Activated CD4-positive, alpha-beta T cell treated with anti-CD3 and anti-CD28 coated beads for 1 hour (primary cell): ENCODE measurements at regions not wholly inside any gene's neighbourhood (a gene's known extent, or its start where the extent isn't known, plus 50 kb on each side); places are given as distances from the start of the nearest gene placed in this dataset.
"Not testable (repeated sequence)": the region's sequence is repeated elsewhere in the genome, so short reads cannot be mapped to it uniquely, and the experiment has no call there.

ENCODE experiments used
- DNase-seq: peaks from one replicate; pipeline ENCODE4 v3.0.0-alpha.2; 2020

DNA sequence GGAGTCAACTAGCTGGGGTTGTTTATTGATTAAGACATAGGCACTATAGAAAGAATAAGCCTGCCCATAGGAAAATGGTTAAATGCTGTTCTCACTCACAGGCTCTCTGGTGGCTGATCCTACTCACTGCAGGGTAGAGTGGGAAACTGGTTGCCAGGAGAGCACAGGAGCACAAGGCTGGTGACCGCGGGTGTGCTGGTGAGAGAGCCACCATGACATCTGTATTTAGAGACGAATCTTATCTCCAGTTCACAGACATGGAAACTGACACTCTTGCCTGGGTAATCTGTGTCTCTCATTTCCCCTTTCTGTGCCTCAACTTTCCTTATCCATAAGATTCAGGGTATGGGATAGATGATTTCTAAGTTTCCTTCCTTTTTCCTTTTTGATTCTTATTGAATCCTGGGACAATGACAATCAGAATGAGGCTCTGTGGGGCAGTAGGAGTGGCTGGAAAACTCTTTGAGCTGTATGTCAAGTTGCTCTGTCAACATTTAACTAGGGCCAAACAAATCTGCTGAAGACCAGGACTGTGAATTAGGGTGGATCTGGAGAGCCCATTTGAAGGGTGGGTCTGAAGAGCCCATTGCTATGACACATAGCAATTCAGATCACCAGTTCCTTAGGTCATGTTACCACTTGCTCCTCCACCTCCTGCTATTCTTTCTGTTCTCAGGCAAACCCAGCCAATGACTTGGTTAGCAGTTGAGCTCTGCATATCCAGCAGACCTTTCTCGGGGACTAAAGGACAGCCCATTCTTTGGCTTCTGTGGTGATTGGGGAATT, 286.1 kb upstream of the TBL1XR1 start:
- DNase-seq = no peak

DNA sequence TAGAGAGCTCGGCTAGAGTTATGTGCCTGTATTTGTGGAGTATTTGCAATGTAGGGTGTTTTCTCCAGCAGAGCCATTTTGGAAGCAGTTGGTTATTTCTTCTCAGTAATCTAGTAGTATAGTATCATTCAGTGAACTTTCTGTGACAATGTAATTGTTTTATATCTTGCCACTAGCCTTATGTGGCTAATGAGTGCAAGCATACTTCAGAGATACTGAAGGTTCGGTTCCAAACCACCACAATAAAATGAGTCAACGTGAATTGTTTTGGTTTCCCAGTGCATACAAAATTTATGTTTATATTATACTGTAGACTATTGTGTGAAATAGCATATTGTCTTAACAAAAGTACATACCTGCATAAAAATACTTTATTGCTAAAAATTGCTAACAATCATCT, 286.9 kb upstream of the TBL1XR1 start:
- no peak for DNase-seq

DNA sequence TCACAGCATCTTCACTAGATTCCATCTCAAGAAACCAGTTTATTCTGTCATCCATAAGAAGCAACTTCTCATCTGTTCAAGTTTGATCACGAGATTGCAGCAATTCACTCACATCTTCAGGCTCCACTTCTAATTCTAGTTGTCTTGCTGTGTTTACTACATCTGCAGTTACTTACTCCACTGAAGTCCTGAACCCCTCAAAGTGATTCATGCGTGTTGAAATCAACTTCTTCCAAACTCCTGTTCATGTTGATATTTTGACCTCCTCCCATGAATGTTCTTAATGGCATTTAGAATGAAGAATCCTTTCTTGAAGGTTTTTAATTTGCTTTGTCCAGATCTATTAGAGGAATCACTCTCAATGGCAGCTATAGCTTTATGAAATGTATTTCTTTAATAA, 287.6 kb upstream of the TBL1XR1 start:
- no peak for DNase-seq

DNA sequence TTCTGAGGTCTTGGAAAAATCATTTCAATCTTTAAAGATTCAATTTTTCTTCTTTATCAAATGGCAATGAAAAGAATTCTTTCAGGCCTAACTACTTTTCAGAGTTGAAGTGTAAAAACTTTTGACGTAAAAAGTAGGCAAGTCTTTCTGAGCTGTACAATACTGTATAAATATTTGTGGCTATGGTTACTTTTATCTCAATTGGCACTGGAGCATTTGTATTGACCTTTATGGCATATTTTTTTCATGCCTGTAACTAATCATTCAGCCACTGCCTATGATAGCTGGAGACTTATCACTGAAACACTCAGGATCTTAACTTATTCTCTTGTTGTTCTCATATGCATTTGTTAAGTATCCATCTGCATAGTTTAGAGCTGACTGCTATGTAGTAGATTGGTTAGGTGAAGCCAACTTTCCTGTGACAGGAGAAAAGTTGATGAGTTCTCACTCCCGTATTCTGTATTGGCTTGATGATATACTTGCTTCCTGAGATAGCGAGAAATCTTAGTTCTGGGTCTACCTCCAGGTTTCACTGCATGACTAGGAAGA, 290.4 kb upstream of the TBL1XR1 start:
- DNase-seq = no peak

DNA sequence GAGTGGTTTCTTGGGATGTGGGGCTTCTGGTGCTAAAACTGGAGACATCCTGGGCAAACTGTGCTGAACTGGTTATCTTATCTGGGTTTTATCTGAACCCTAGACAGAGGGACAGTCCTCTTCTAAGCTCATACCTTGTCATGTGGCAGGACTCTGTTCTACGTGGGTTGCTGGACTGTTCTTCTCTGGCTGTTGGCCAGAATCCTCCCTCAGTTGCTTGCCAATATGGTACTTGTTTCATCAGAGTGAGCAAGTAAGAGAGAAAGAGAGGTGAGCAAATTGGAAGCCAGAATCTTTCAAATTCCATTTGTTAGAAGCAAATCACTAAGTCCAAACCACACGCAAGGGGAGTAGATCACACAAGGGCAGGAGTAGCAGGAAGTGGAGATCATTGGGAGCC, 291.5 kb upstream of the TBL1XR1 start:
- no peak for DNase-seq

DNA sequence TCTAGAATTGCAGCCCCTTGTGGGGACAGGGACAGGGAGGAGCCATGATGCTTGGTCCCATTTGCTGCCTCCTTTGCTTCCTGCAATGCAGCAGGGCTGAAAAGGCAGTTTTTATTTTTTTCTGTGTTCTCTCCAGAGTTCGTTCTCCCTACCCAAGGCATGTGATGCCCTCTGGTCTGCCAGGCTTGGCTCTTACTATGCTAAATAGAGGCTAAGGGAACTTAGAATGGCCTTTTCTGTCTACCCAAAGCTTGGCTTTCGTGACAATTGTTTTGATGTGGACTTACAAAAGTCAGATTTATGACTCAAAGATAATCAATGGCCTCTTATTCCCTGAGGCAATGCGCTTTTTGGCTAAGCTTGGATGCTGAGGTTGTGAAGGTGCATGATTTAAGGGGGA, 293.3 kb upstream of the TBL1XR1 start:
- DNase-seq = no peak

DNA sequence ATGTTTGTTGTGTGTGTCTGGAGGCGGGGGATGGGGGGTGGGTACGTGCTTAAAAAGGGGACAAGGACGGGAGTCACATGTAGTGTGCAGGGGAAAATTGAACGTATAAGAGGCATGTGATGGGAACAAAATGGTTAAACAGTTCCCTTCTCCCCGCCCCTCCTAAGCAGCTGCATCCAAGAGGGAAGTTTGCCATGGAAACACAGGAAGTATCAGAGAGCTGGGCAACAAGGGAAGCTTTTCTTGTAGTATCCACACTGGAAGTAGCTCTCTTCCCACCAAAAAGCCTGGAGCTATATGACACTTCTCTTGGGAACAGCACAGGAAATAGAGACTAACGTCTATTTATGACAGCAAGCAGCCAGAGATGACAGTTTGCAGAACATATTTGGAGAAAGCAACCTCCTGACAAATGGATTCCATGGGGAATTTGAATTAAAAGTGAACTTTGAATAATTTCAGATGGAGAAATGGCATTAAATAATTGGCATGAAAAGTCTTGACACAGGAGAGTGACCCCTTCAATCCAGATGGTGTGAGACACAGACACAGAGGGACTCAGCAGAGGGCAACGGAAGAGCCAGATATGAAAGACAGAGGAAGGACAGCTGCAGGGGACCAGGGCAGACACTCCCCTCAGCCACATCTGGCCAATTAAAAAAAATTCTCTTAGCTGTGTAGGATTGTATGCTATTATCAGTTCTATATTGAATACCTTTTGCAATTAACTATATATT, 294.2 kb upstream of the TBL1XR1 start:
- DNase-seq = no peak

DNA sequence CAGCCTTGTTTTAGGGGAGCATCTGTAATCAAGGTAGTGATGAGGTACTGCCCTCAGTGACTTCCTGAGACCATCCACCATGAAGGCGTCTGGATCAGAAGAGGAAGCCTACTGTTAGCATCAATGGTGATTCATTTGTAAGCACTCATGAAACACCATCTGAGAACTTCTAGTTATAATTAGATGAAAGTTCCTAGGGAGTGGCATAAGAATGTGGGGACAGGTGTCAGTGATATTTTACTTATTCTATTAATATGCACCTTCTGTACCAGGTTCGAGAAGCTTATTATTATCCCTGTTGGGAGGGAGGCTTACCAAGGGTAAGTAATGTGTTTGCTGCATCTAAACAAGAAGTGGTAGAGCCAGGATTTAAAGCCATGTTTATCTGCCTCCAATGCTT, 295.8 kb upstream of the TBL1XR1 start:
- no peak for DNase-seq

DNA sequence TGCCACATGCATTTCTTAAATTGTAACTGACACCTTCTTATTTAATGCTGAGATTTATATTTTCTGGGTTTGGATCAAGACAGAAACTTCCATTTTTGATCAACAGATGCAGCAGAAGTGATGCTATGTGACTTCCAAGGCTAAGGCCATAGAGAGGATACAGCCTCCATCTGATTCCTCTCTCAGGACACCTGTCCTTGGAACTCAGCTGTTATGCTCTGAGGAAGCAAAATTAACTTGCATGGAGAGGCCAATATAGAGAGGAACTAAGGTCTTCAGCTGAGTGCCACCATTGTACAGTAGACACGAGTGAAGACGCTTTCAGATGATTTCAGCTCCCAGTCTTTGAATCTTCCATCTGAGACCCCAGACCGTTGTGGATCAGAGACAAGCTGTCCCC, 296.9 kb upstream of the TBL1XR1 start:
- DNase-seq = no peak

DNA sequence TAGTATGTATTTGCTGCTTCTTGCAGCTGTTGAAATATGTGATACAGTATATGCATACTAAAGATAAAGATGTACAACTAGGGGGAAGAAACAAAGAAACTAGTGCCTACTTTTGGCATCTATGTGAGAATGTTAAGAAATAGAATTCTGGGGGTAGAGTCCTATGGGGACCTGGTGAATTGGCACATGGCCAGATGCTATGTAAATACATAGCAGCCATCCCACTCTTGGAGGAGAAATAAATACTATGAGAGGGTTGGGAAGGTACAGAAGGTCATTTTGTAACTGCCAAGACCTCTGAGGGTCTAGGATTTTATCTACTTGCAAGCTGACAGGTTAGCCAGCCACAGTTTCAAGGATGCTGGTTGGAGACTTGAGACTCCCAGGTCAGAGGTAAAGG, 298.3 kb upstream of the TBL1XR1 start:
- no peak for DNase-seq

DNA sequence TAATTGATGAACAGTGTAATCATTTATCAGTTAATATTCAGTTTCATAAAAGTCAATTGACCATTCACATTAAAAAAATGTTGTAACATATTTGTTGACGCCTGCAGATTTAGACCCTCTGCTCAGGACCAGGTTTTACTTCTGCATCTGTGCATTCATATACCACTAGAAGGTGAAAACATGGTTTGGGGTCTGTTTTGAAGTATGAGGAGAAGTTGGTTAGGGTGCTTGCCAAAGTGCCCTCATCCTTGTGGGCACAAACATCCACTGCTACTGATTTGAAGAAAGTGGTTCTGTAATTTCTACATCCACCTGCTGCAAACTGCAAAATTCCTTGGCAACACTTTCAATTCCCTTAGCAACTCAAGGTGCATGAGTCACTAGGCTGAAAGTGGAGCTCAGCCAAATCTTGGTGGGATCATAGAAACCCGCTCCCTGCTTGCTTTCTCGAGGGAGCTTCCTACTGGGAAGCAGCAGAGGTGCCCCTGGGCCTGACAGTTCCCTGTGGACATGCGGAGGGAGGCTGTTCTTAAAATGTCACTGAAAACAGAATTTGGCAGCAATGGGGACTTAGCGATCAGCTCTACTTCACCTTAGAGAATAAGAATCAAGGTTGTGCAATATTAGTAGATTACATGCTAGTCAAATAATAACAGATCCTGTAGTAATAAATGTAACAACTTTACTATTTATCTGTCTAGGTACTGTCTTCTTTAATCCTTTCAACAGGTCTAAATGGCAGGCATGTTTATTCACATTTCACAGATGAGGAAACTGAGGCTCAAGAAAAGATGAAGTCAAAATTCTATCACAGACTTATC, 301.0 kb upstream of the TBL1XR1 start:
- no peak for DNase-seq

DNA sequence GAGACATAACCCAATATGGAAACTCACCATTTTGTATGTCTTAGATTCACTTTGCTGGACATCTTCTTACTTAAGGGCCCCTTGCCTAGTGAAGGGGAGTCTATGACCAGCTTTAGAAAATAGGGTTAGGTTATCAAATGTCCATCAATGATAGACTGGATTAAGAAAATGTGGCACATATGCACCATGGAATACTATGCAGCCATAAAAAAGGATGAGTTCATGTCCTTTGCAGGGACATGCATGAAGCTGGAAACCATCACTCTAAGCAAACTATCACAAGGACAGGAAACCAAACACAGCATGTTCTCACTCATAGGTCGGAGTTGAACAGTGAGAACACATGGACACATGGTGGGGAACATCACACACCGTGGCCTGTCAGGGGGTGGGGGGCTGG, 301.8 kb upstream of the TBL1XR1 start:
- DNase-seq = not testable (repeated sequence)

DNA sequence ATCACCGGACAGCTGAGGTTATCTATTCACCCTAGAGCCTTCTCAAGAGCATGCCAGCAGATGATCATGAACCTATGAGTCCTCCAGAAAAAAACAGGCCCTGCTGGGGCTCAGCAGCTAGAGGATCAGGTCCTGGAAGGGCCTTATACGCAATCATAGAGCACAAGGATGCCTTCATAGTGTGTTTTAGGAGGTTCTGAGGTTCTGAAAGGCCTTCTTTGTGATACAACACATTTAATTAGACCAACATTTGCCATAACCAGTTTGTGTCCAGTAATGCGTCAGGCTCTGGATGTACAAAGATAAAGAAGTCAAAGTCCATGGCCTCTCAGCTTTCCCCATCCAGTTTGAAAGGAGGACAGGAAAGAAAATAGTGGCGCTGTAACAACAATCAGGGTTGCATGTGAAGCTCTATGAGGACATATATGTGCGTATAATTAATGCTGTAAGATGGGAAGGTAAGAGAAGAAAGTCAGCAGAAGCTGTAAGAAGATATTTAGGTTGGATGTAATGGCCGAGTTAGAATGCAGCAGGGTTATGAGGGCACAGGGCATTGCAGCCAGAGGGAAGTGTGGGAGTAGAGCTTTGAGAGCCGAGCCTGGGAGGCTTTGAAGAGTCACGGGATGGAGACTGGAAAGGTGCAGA, 302.6 kb upstream of the TBL1XR1 start:
- no peak for DNase-seq

DNA sequence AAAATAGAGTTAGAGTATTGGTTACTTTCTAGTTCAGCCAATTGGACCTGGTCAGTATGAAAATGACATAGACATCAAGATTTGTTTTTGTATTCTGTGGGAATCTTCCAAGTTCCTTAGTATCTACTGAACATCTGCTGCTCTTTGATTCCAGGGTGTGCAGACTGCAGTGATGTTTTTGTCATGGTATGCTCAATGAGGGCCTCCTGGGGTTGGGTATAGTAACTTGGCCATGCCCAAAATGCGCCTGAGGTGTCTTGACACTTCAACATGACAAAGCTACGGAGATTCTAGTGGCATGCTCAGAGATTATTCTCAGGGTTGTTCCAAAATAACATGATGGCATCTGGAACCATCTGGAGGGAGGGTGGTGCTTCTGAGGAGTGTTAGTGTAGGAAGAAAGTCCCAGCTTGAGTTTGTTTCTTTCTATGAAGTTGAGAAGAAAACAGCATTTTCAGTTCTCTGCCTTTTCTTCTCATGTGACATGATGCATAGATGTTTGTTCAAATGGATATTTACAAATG, 313.5 kb upstream of the TBL1XR1 start:
- DNase-seq = no peak

DNA sequence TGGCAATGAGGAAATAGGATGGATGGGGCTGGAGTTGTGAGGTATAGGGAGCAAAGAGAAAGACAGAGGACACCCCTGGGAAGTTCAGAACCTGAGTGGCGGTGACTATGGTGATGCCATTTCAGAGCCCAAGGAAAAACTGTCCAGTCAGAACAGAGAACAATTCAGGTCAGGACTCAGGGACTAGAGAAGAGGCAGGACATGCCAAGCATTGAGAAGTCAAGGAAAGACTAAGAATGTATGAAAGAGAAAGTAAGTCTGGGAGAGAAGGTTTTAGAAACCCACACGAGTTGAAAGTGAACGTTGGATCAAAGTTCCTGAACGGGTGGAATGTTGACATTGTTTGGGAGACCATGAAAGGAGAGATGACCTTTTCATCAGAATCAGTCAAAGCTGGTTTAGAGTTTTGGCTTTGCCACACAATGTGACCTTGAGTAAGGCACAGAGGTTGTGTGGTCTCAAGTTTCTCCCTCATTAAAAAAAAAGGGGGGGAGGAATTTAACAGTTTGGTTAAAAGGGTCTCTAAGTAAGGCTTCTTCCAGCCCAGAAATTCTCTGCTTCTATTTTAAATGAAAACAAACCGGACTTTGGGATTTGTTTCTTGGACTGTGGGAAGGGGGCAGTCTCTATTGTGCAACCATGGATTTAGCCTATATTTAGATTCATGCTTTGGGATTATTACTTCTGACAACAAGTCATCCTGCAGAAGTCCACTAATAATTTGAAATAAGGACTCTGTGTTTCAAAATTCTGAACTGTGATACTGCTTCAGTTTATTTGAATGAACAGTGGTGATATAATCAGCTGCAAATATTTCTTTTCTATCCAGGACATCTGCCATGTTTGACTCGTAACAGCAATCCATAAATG, 315.9 kb upstream of the TBL1XR1 start:
- DNase-seq = no peak

DNA sequence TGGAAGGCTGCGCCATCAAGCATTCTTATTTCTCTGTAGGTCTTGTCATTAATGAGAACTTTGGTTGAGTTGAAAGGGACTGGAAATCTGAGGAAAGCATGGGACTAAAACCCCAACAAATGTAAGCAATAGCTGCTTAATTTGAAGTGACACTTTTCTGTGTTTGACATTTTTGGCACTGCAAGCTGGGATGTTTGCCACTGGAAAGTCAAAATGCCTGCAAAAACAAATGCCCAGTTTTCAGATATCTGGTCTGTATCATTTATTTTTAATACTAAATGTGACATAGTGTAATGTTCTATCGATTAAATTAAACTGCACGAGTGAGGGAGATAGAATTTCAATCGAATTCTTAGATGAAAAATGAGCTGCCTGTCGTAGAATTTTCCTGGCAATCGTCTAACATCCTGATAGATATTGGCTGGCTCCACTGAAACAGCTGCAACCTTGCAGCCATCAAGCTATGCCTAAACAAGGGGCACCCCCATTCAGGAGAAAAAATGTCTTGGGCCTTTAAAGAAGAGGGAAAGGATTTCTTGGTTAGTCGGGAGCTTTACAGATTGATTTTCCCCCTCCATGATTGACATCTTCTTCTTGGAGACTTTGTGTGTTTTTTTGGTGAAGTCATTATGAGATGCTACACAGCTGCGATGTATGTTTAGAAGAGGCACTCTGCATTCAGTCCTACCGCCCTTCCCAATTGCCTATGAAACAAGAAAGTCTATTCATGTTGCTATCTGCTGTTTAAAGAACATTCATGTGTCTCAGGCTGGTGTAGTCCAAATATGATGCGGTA, 316.7 kb upstream of the TBL1XR1 start:
- DNase-seq = no peak

DNA sequence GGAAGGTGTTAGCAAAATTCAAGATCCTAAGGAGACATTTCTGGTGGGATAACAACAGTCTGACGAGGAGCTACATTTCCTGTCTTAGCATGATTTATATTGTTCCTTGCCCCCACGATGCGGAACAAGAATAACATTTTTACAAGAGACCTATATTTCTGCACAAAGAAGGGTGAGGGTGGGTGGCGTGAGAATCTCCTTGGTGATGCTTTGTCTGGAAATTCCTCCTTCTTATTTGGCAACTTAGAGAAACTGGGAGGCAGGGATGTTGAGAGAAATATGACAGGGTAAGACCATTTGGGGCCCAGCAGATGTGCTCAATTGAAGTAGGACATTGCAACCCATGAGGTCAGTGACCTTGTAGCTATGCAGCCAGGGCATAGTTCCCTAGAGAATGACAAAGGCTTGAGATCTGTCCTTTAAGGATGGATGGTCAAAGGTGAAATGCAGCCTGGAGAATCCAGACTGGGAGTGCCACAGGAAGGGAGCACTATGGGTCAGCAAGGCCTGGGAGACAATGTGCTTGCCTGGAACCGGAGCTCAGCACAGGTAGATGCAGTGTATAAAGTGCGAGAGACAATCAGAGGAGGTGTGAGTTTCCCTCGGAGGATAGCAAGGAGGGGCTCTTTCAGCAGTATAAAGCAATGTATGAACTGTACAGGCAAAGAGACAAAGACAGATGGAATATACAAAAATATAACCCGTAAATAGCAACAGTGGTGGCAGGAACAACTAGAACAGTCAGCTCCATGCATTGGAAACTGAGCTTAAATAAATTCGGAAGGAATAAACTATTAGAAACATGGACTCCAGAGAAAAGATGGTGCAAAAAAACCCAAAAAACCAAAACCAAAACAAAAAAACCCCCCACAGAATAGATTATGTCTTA, 317.6 kb upstream of the TBL1XR1 start:
- no peak for DNase-seq

DNA sequence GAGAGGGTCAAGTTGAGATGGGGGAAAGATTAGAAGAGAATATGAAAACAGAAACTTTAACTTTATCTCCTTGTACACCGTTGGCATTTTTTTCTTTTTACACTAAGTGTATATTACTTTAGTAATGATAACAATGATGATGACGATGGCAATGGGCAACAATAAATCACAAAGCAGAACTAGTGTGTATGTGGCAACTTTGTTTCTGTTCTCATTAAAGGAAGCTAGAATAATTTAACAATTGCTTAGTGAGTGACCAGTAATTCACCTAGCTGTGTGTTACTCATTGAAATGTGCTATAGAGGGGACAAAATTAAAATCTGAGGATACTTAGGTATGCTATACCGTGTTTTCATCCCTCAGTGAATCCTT, 318.5 kb upstream of the TBL1XR1 start:
- no peak for DNase-seq

DNA sequence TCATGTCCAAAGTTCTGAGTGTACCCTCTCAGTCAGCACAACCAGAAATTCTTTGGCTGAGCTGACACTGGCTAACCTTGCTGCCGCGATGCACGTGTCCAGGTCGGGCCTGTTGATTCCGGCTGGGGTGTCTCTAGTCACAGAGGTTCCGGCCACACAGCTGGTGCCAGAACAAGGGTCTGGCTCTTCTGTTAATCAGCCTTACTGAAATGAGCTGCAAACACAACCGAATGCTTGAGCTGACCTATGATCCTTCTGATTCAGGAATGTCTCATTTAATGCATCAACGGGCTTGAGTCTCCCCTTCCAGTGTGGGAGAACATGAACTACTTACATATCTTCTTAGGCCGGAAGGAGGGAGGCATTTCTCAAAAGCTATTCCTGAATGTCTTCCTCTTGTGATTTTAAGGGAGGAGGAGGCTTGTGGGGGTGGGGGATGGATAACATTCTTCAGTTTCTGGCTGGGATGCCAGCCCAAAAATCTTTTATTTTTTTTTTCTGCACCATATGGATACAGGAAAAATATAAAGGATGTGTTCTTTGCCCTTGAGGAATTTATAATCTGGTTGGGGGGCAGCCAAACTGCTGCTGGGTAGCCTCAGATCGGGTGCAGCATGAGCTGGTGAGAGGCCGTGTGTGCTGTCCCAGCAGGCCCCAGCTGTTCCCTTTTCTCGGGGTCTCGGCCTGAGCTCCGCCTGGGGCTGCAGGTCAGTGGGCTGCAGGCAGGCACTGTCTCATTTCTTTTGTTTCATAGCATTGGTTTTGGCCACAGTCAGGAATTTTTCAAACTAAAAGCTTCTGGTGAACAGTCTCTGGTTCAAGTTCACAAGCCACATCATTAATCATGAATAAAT, 319.1 kb upstream of the TBL1XR1 start:
- DNase-seq = no peak
